ENCODE measurements at regions not wholly inside any gene's neighbourhood (a gene's known extent, or its start where the extent isn't known, plus 50 kb on each side); places are given as distances from the start of the nearest gene placed in this dataset.

DNA sequence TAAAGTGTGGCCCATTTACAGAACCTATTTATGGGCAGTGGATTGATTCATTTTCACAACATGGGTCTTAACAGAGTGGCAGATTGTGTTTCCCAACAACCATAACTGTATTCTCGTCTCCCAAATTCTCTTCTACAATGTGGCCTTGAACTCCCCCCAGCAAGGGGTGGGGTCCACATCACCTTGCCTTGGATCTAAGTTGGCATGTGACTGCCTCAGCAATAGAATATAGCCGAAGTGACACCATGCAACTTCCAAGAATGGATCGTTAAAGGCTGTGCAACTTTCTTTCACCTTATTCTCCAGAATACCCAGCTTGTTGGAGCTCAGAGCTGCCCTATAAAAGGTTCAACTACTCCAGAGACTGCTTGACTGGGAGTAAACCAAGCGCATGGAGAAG lies 72.0 kb upstream of the CDH5 start:
- no peak overlapping the region for H3K23ac ChIP-seq (ENCODE audit: insufficient read length)
- H3K79me2 ChIP-seq (ENCODE audit: control insufficient read depth in 1 of 2, insufficient read depth in 2 of 2, low read length in 2 of 2) = no peaks in the 10 kb centered on the region
- no peak overlapping the region for H3K18ac ChIP-seq (ENCODE audit: extremely low read depth, low read length)
- no peak overlapping the region for H3K14ac ChIP-seq (ENCODE audit: insufficient read length)
- DNase-seq (ENCODE audit: low read depth in 1 of 2, low spot score in 2 of 2) (no peak), FAIRE-seq (no peak)
- H3K79me1 ChIP-seq (ENCODE audit: low read depth, low read length) = no peaks in the 10 kb centered on the region
- H3K27me3 ChIP-seq (replicated peaks in 1 of 4; ENCODE audit: control insufficient read depth in 3 of 4, extremely low read depth in 1 of 4, insufficient read depth in 3 of 4, low read length in 3 of 4) = no peaks in the 10 kb centered on the region
- no peak overlapping the region for H3K4me3 ChIP-seq (ENCODE audit: extremely low read depth in 1 of 4, insufficient read depth in 2 of 4, low read depth in 3 of 4, low read length in 4 of 4)
- no peak overlapping the region for H4K91ac ChIP-seq (replicated peaks; ENCODE audit: insufficient read length, low read length)
- no peak overlapping the region for H3K4ac ChIP-seq (replicated peaks; ENCODE audit: insufficient read length, low read depth, low read length)
- no peak overlapping the region for H2BK5ac ChIP-seq (ENCODE audit: low read depth, low read length)
- ChIA-PET CTCF (ENCODE audit: partially characterized antibody) (interaction anchor here (1.0 to 2.1 kb wide), 4 partner anchors 16 to 20 kb away, joined by 3 to 10 read pairs (median 4); no protein-coding TSS in a partner anchor), POLR2A (ENCODE audit: partially characterized antibody) (no interaction called here)
- no peaks in the 10 kb centered on the region for H3K9me3 ChIP-seq (ENCODE audit: insufficient read depth in 2 of 2, low read depth in 1 of 2, low read length in 1 of 2)
- no peak overlapping the region for H3K4me2 ChIP-seq (ENCODE audit: insufficient read depth in 1 of 2, low read depth in 2 of 2, low read length in 2 of 2)
- H3K9ac ChIP-seq (replicated peaks in 1 of 4; ENCODE audit: extremely low read depth in 1 of 4, low read depth in 3 of 4, low read length in 3 of 4) = no peak overlapping the region
- no peak overlapping the region for H2BK15ac ChIP-seq (ENCODE audit: low read length)
- no peak overlapping the region for H2BK20ac ChIP-seq (ENCODE audit: low read length)
- no peak overlapping the region for H3K56ac ChIP-seq (replicated peaks; ENCODE audit: insufficient read length, low read depth, low read length)
- 91% methylated on average over 4 of the region's 4 CpGs; no CpG with 5 or more reads in 1 of the 2 experiments for WGBS, 2 experiments (ENCODE audit: extremely low coverage in 1 of 2, insufficient coverage in 1 of 2, insufficient read length in 1 of 2, insufficient replicate concordance in 2 of 2, low coverage in 1 of 2, low lambda C conversion rate in 2 of 2, missing lambda C conversion rate in 1 of 2)
- H3K4me1 ChIP-seq (replicated peaks in 1 of 4; ENCODE audit: control insufficient read depth in 3 of 4, insufficient read depth in 4 of 4, low read length in 3 of 4) = no peaks in the 10 kb centered on the region
- H2AFZ ChIP-seq (ENCODE audit: low read length) = no peak overlapping the region
- H2BK12ac ChIP-seq (ENCODE audit: low read depth, low read length) = no peak overlapping the region
- H2AK5ac ChIP-seq (ENCODE audit: low read depth, low read length) = no peak overlapping the region
- H4K8ac ChIP-seq (ENCODE audit: extremely low read depth, insufficient read depth, low read length) = no peak overlapping the region
- H3K23me2 ChIP-seq (ENCODE audit: low read depth, low read length) = no peaks in the 10 kb centered on the region
- no peak overlapping the region for H3K27ac ChIP-seq (ENCODE audit: low read depth, low read length)
- no peak overlapping the region for H4K5ac ChIP-seq (ENCODE audit: insufficient read length, low read depth, low read length)
- no peak overlapping the region for H2BK120ac ChIP-seq (replicated peaks; ENCODE audit: low read depth, low read length)
- no peaks in the 10 kb centered on the region for H3K36me3 ChIP-seq (ENCODE audit: control insufficient read depth in 2 of 4, insufficient read depth in 4 of 4, low read length in 3 of 4)
- no peaks in the 10 kb centered on the region for H4K20me1 ChIP-seq (replicated peaks in 1 of 2; ENCODE audit: control insufficient read depth in 1 of 2, insufficient read depth in 2 of 2, low read length in 2 of 2)
- TF ChIP-seq HDAC6 (IDR thresholded peaks at IDR 0.05; ENCODE audit: low read depth, low read length) (no peak), BRCA1 (IDR thresholded peaks at IDR 0.05; ENCODE audit: low read depth, low read length) (no peak), CBX5 (IDR thresholded peaks at IDR 0.05; ENCODE audit: low read depth, low read length) (no peak), RAD21 (IDR thresholded peaks at IDR 0.05 in 1 of 2, conservative IDR thresholded peaks at IDR 0.05 in 1 of 2; ENCODE audit: low read depth in 2 of 2, low read length in 2 of 2) (no peak), KDM4A (IDR thresholded peaks at IDR 0.05; ENCODE audit: low read depth, low read length, severe bottlenecking) (no peak), ZNF274 (IDR thresholded peaks at IDR 0.05; ENCODE audit: borderline replicate concordance, extremely low read depth, low read length) (no peak), CHD1 (IDR thresholded peaks at IDR 0.05; ENCODE audit: low read depth, low read length) (no peak), EGR1 (IDR thresholded peaks at IDR 0.05; ENCODE audit: borderline replicate concordance, low read depth, low read length) (no peak), SIX5 (IDR thresholded peaks at IDR 0.05; ENCODE audit: low read depth, low read length) (no peak), JUND (IDR thresholded peaks at IDR 0.05; ENCODE audit: low read length) (no peak), TBP (IDR thresholded peaks at IDR 0.05; ENCODE audit: low read depth, low read length) (no peak), SP4 (IDR thresholded peaks at IDR 0.05; ENCODE audit: low read length) (no peak), RNF2 (IDR thresholded peaks at IDR 0.05; ENCODE audit: borderline replicate concordance, low read depth, low read length, missing control alignments, poor library complexity, severe bottlenecking) (no peak), CHD2 (IDR thresholded peaks at IDR 0.05; ENCODE audit: low read length) (no peak)
- TF ChIP-seq, protein P1, sequence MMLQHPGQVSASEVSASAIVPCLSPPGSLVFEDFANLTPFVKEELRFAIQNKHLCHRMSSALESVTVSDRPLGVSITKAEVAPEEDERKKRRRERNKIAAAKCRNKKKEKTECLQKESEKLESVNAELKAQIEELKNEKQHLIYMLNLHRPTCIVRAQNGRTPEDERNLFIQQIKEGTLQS (IDR thresholded peaks at IDR 0.05; ENCODE audit: insufficient read depth, low read depth, low read length) = no peak

All from H1 (cell line).